ENCODE measurements at regions not wholly inside any gene's neighbourhood (a gene's known extent, or its start where the extent isn't known, plus 50 kb on each side); places are given as distances from the start of the nearest gene placed in this dataset.

GRCh38 chr3:28069438-28069837, 172.0 kb upstream of the CMC1 start:
- POLR2A ChIA-PET, result no interaction called here

GRCh38 chr3:28076246-28076645, 165.2 kb upstream of the CMC1 start:
- ATAC-seq (no peak), DNase-seq (ENCODE audit: low read depth, low spot score) (no peak)
- CTCF ChIA-PET, result no interaction called here
- TF ChIP-seq REST (IDR thresholded peaks at IDR 0.05; ENCODE audit: insufficient read depth in 1 of 2, low read depth in 2 of 2, low read length in 1 of 2) (no peak), POLR2AphosphoS5 (IDR thresholded peaks at IDR 0.05; ENCODE audit: low read depth, low read length) (no peak), SIN3A (IDR thresholded peaks at IDR 0.05; ENCODE audit: borderline replicate concordance, insufficient read depth, low read depth, low read length) (no peak), TCF7L2 (IDR thresholded peaks at IDR 0.05; ENCODE audit: low read depth, low read length) (no peak), CTCF (IDR thresholded peaks at IDR 0.05) (no peak)
- POLR2A ChIA-PET, result no interaction called here
- in situ Hi-C loops (cut with HindIII; ENCODE audit: low pct_unique_long_range_greater_than_20kb, low sequenced_read_pairs), result no loop called here
- Histone ChIP-seq H3K36me3 (ENCODE audit: control insufficient read depth, insufficient read depth, low read length) (no peaks in the 10 kb centered on the region), H3K4me1 (ENCODE audit: control insufficient read depth, insufficient read depth, low read length) (no peaks in the 10 kb centered on the region), H3K4me3 (ENCODE audit: low read depth in 2 of 2, low read length in 2 of 2) (no peak overlapping the region), H3K9me3 (ENCODE audit: control insufficient read depth, insufficient read depth, low read depth, low read length) (no peaks in the 10 kb centered on the region), H3K27me3 (ENCODE audit: control insufficient read depth, insufficient read depth, low read length) (no peaks in the 10 kb centered on the region), H3K27ac (ENCODE audit: low read length) (no peak overlapping the region)
- no TSS peak for BruUV-seq (replicated peaks)
- intact Hi-C loops (cut with micrococcal nuclease; ENCODE audit: unreplicated experiment), result no loop called here

More at GRCh38 chr3:28069438-28069837, 172.0 kb upstream of the CMC1 start:
- H3K27ac ChIP-seq (ENCODE audit: low read length), result no peak overlapping the region
- no peaks in the 10 kb centered on the region for H3K9me3 ChIP-seq (ENCODE audit: control insufficient read depth, insufficient read depth, low read depth, low read length)
- no peaks in the 10 kb centered on the region for H3K27me3 ChIP-seq (ENCODE audit: control insufficient read depth, insufficient read depth, low read length)
- TF ChIP-seq CTCF (IDR thresholded peaks at IDR 0.05) (no peak), REST (IDR thresholded peaks at IDR 0.05; ENCODE audit: insufficient read depth in 1 of 2, low read depth in 2 of 2, low read length in 1 of 2) (no peak)
- DNase-seq (ENCODE audit: low read depth, low spot score) (no peak), ATAC-seq (no peak)
- no peak overlapping the region for H3K4me3 ChIP-seq (ENCODE audit: low read depth in 2 of 2, low read length in 2 of 2)
- in situ Hi-C loops (cut with HindIII; ENCODE audit: low pct_unique_long_range_greater_than_20kb, low sequenced_read_pairs), result no loop called here
- H3K4me1 ChIP-seq (ENCODE audit: control insufficient read depth, insufficient read depth, low read length), result no peaks in the 10 kb centered on the region
- no peaks in the 10 kb centered on the region for H3K36me3 ChIP-seq (ENCODE audit: control insufficient read depth, insufficient read depth, low read length)
- no TSS peak for BruUV-seq (replicated peaks)
- intact Hi-C loops (cut with micrococcal nuclease; ENCODE audit: unreplicated experiment), result no loop called here
- CTCF ChIA-PET, result no interaction called here
